ENCODE measurements at regions not wholly inside any gene's neighbourhood (a gene's known extent, or its start where the extent isn't known, plus 50 kb on each side); places are given as distances from the start of the nearest gene placed in this dataset.

- DNase-seq (ENCODE audit: low read depth in 1 of 2, low spot score in 1 of 2) = no peak
Observed at GRCh38 chr6:119626884-119627619, 277.5 kb upstream of the MAN1A1 start.

GRCh38 chr6:119620846-119621555 lies 271.4 kb upstream of the MAN1A1 start:
- no peak for DNase-seq (ENCODE audit: low read depth in 1 of 2, low spot score in 1 of 2)

GRCh38 chr6:119614138-119614537 lies 264.6 kb upstream of the MAN1A1 start:
- DNase-seq (ENCODE audit: low read depth in 1 of 2, low spot score in 1 of 2) = no peak

GRCh38 chr6:119612911-119613381 lies 263.4 kb upstream of the MAN1A1 start:
- DNase-seq (ENCODE audit: low read depth in 1 of 2, low spot score in 1 of 2) = no peak

GRCh38 chr6:119612176-119612891 lies 262.8 kb upstream of the MAN1A1 start:
- no peak for DNase-seq (ENCODE audit: low read depth in 1 of 2, low spot score in 1 of 2)

GRCh38 chr6:119610754-119611153 lies 261.2 kb upstream of the MAN1A1 start:
- no peak for DNase-seq (ENCODE audit: low read depth in 1 of 2, low spot score in 1 of 2)

GRCh38 chr6:119610265-119610664 lies 260.7 kb upstream of the MAN1A1 start:
- DNase-seq (ENCODE audit: low read depth in 1 of 2, low spot score in 1 of 2) = no peak

- DNase-seq (ENCODE audit: low read depth in 1 of 2, low spot score in 1 of 2) = no peak
Observed at GRCh38 chr6:119609865-119610264, 260.3 kb upstream of the MAN1A1 start.

- DNase-seq (ENCODE audit: low read depth in 1 of 2, low spot score in 1 of 2) = no peak
Observed at GRCh38 chr6:119608994-119609393, 259.4 kb upstream of the MAN1A1 start.

GRCh38 chr6:119604124-119604523 lies 254.6 kb upstream of the MAN1A1 start:
- DNase-seq (ENCODE audit: low read depth in 1 of 2, low spot score in 1 of 2) = no peak

GRCh38 chr6:119603501-119603900 lies 253.9 kb upstream of the MAN1A1 start:
- no peak for DNase-seq (ENCODE audit: low read depth in 1 of 2, low spot score in 1 of 2)

- no peak for DNase-seq (ENCODE audit: low read depth in 1 of 2, low spot score in 1 of 2)
Observed at GRCh38 chr6:119602215-119603178, 252.9 kb upstream of the MAN1A1 start.

- DNase-seq (ENCODE audit: low read depth in 1 of 2, low spot score in 1 of 2) = no peak
Observed at GRCh38 chr6:119598883-119599282, 249.3 kb upstream of the MAN1A1 start.

GRCh38 chr6:119594907-119595306 lies 245.3 kb upstream of the MAN1A1 start:
- no peak for DNase-seq (ENCODE audit: low read depth in 1 of 2, low spot score in 1 of 2)

- no peak for DNase-seq (ENCODE audit: low read depth in 1 of 2, low spot score in 1 of 2)
Observed at GRCh38 chr6:119591235-119591634, 241.7 kb upstream of the MAN1A1 start.

- no peak for DNase-seq (ENCODE audit: low read depth in 1 of 2, low spot score in 1 of 2)
Observed at GRCh38 chr6:119590066-119590465, 240.5 kb upstream of the MAN1A1 start.

GRCh38 chr6:119587537-119587936 lies 238.0 kb upstream of the MAN1A1 start:
- DNase-seq (ENCODE audit: low read depth in 1 of 2, low spot score in 1 of 2) = no peak

GRCh38 chr6:119586250-119586882 lies 236.8 kb upstream of the MAN1A1 start:
- DNase-seq (ENCODE audit: low read depth in 1 of 2, low spot score in 1 of 2) = no peak

GRCh38 chr6:119584088-119584487 lies 234.5 kb upstream of the MAN1A1 start:
- no peak for DNase-seq (ENCODE audit: low read depth in 1 of 2, low spot score in 1 of 2)

GRCh38 chr6:119581220-119581619 lies 231.7 kb upstream of the MAN1A1 start:
- DNase-seq (ENCODE audit: low read depth in 1 of 2, low spot score in 1 of 2) = no peak

Data from activated CD4-positive, alpha-beta T cell treated with anti-CD3 and anti-CD28 coated beads, Interleukin-2, amount 50 U/mL, for 24 hours (primary cell).